Body of pancreas (tissue), 4 donors: ENCODE measurements at regions not wholly inside any gene's neighbourhood (a gene's known extent, or its start where the extent isn't known, plus 50 kb on each side); places are given as distances from the start of the nearest gene placed in this dataset.

Experiments
- ATAC-seq: fragments of 150-250 bp; one replicate; pipeline ENCODE4 v1.9.1; 2016
- DNase-seq, 4 donors: peaks; one replicate each; pipeline ENCODE4 v3.0.0-alpha.2; 2019
- H3K27ac ChIP-seq, 4 donors: fragments of 200-600 bp; sonication (generic); 1 replicate in 3 of 4; 2 replicates in 1 of 4; pipeline versions ENCODE4 v1.5.1 to v1.6.1; 2016 to 2019; ENCODE audit warnings: mild to moderate bottlenecking in 1 of 4, mixed read lengths in 1 of 4, moderate library complexity in 1 of 4
- H3K27me3 ChIP-seq, 2 donors: fragments of 200-600 bp; sonication (generic); one replicate each; pipeline ENCODE4 v1.6.0; 2016; ENCODE audit warnings: mild to moderate bottlenecking in 1 of 2
- H3K36me3 ChIP-seq, 2 donors: fragments of 200-600 bp; sonication (generic); replicated peaks in 1 of 2; 2 replicates each; pipeline ENCODE4 v1.5.1; 2016; ENCODE audit warnings: low read depth in 2 of 2; ENCODE audit not compliant: insufficient read depth in 1 of 2
- H3K4me1 ChIP-seq: fragments of 200-600 bp; sonication (generic); one replicate; pipeline ENCODE4 v1.6.0; 2016
- H3K4me3 ChIP-seq, 2 donors: fragments of 200-600 bp; sonication (generic); 1 replicate in 1 of 2; 2 replicates in 1 of 2; pipeline ENCODE4 v1.5.1; 2016 to 2019
- H3K9me3 ChIP-seq, 3 donors: fragments of 200-600 bp; sonication (generic); 1 replicate in 2 of 3; 2 replicates in 1 of 3; pipeline ENCODE4 v1.5.1; 2016
- CTCF ChIP-seq, 7 experiments: fragments of 450-650 bp in 4 of 7; fragments of 200-600 bp in 3 of 7; sonication (generic) in 3 of 7; IDR thresholded peaks; one replicate each; pipeline ENCODE4 v1.5.1; 2016 to 2019; ENCODE audit warnings: antibody characterized with exemption in 7 of 7
- POLR2A ChIP-seq, 3 donors: fragments of 450-650 bp; IDR thresholded peaks; one replicate each; pipeline ENCODE4 v1.6.1; 2016; ENCODE audit warnings: antibody characterized with exemption in 3 of 3, mild to moderate bottlenecking in 2 of 3
- WGBS, 2 donors: methylation state at CpG; one replicate each; pipeline ENCODE4 v1.1.5; 2017; 5-methylcytosine and 5-hydroxymethylcytosine counted together
- intact Hi-C: fragments of 100-400 bp; cut with DNase I; formaldehyde crosslinking; loops from one replicate; pipeline ENCODE4 v1.15.1; 2023

GRCh38 chr4:83779103-83780052, 243.5 kb downstream of the GPAT3 start:
- Histone ChIP-seq H3K36me3 (no peaks in the 10 kb centered on the region), H3K27me3 (no peaks in the 10 kb centered on the region), H3K9me3 (no peaks in the 10 kb centered on the region), H3K27ac (no peak overlapping the region), H3K4me1 (no peaks in the 10 kb centered on the region), H3K4me3 (no peak overlapping the region)
- no peak for TF ChIP-seq CTCF (IDR thresholded peaks at IDR 0.05)
- TF ChIP-seq POLR2A (IDR thresholded peaks at IDR 0.05) = no peak
- intact Hi-C loops = no loop called here
- WGBS, 2 donors = 50 to 53% methylated on average over 12 of the region's 12 CpGs
- DNase-seq (no peak), ATAC-seq (no peak)

- no peak for DNase-seq
- Histone ChIP-seq H3K4me3 (no peak overlapping the region), H3K36me3 (no peaks in the 10 kb centered on the region), H3K27ac (no peak overlapping the region), H3K4me1 (no peaks in the 10 kb centered on the region), H3K9me3 (no peaks in the 10 kb centered on the region), H3K27me3 (no peaks in the 10 kb centered on the region)
- intact Hi-C loops = no loop called here
- 66 to 67% methylated on average over 2 of the region's 2 CpGs for WGBS, 2 donors
- no peak for ATAC-seq
- TF ChIP-seq POLR2A (IDR thresholded peaks at IDR 0.05) (no peak), CTCF (IDR thresholded peaks at IDR 0.05) (no peak)
Observed at GRCh38 chr4:83772685-83773084, 236.8 kb downstream of the GPAT3 start.

DNA sequence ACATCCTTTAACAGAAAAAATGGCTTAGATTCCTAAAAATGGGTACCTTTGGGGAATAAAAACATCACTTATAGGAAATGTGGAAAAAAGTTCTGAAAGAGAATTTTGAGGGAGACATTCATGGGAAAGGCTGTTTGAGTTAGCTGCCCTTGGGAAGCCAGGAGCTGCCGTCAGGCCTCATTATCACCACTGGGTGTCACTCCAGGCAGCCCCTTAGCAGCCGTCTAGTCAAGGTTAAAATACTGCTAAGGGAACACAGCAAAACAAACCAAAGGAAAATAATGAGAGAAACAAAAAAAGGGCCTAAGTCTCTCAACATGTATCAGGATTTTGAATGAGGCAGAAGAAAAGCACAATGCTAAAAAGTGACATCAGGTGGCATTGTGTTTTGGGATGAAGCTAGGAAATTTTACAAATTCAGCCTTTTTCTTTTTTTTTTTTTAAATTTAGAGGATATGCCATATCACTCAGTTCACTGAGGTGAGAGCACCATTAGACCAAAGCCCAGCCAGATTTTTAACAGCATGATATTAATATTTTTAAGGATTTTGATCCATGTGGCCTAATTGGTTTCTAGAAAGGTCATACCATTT, 235.3 kb downstream of the GPAT3 start:
- Histone ChIP-seq H3K36me3 (no peaks in the 10 kb centered on the region), H3K4me1 (no peaks in the 10 kb centered on the region), H3K9me3 (no peaks in the 10 kb centered on the region), H3K4me3 (no peak overlapping the region), H3K27ac (no peak overlapping the region), H3K27me3 (no peaks in the 10 kb centered on the region)
- TF ChIP-seq POLR2A (IDR thresholded peaks at IDR 0.05) (no peak), CTCF (IDR thresholded peaks at IDR 0.05) (peak in 6 of 7 experiments; percentile 39 to 67 (median 56))
- WGBS, 2 donors = 0 to 5% methylated on average over 2 of the region's 2 CpGs
- ATAC-seq (peak; percentile 70), DNase-seq (peak; percentile 33 to 57 (median 40))
- intact Hi-C loops = no loop called here

DNA sequence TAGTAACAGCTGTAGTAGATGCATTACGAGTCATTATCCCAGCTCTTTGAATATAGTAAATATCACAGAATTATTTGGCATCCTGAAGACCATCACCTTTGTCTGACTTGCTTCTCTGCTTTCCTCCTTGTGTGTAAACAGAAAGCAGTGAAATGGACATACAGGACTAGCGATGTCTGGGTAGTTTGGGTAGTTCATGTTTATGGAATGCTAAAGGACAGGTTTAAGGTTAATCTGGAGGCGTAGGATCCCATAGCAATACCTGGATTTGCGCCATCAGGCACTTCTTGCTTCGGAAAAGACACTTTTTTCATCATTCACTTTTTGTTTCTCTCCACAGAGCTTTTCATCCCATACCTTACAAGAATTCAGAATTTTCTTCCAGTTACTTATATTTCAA, 232.2 kb downstream of the GPAT3 start:
- Histone ChIP-seq H3K4me3 (no peak overlapping the region), H3K27me3 (no peaks in the 10 kb centered on the region), H3K9me3 (no peaks in the 10 kb centered on the region), H3K27ac (no peak overlapping the region), H3K36me3 (no peaks in the 10 kb centered on the region), H3K4me1 (no peaks in the 10 kb centered on the region)
- 67 to 70% methylated on average over 5 of the region's 5 CpGs for WGBS, 2 donors
- intact Hi-C loops = no loop called here
- no peak for DNase-seq
- no peak for TF ChIP-seq POLR2A (IDR thresholded peaks at IDR 0.05)
- TF ChIP-seq CTCF (IDR thresholded peaks at IDR 0.05) = no peak
- no peak for ATAC-seq
